ENCODE measurements at regions not wholly inside any gene's neighbourhood (a gene's known extent, or its start where the extent isn't known, plus 50 kb on each side); places are given as distances from the start of the nearest gene placed in this dataset.

GRCh38 chr5:57948091-57948490 is 465.5 kb upstream of the ACTBL2 start:
- TF ChIP-seq GATA2 (IDR thresholded peaks at IDR 0.05; ENCODE audit: low read depth, low read length) (no peak), GATA3 (IDR thresholded peaks at IDR 0.05; ENCODE audit: low read depth, low read length) (no peak)
